GM12892 (cell line): ENCODE measurements at regions not wholly inside any gene's neighbourhood (a gene's known extent, or its start where the extent isn't known, plus 50 kb on each side); places are given as distances from the start of the nearest gene placed in this dataset.

Experiments used
- POLR2A ChIP-seq: IDR thresholded peaks from 2 replicates; pipeline ENCODE4 v1.6.1; 2011; ENCODE audit warnings: low read depth, low read length, control low read depth
- POLR2AphosphoS5 ChIP-seq: IDR thresholded peaks from 2 replicates; pipeline ENCODE4 v1.6.1; 2011; ENCODE audit warnings: low read depth, low read length, control low read depth

DNA sequence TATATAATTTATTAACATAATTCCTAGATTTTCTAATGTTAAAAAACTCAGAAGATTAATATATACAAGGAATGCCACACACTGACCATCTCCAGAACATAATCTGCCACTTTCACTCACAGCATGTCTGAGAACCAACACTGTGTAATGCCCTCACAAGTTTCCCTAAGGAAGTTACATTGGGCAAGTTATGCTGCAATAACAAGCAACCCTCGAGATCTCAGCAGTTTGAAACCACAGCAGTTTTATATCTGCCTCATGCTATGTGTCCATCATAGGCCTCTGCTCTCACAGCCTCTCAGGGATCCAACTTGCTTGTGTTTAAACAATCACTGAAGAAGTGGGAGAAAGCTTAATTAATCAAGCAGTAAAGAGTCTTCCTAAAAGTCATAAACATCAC lies 250.0 kb upstream of the SLC7A11 start:
- TF ChIP-seq POLR2A = no peak
- no peak for TF ChIP-seq POLR2AphosphoS5
